ENCODE measurements at regions not wholly inside any gene's neighbourhood (a gene's known extent, or its start where the extent isn't known, plus 50 kb on each side); places are given as distances from the start of the nearest gene placed in this dataset.

GRCh38 chr1:29450591-29450990, 214.3 kb downstream of the PTPRU start:
- TF ChIP-seq, protein P1, sequence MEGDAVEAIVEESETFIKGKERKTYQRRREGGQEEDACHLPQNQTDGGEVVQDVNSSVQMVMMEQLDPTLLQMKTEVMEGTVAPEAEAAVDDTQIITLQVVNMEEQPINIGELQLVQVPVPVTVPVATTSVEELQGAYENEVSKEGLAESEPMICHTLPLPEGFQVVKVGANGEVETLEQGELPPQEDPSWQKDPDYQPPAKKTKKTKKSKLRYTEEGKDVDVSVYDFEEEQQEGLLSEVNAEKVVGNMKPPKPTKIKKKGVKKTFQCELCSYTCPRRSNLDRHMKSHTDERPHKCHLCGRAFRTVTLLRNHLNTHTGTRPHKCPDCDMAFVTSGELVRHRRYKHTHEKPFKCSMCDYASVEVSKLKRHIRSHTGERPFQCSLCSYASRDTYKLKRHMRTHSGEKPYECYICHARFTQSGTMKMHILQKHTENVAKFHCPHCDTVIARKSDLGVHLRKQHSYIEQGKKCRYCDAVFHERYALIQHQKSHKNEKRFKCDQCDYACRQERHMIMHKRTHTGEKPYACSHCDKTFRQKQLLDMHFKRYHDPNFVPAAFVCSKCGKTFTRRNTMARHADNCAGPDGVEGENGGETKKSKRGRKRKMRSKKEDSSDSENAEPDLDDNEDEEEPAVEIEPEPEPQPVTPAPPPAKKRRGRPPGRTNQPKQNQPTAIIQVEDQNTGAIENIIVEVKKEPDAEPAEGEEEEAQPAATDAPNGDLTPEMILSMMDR (optimal IDR thresholded peaks at IDR 0.05 in 1 of 3, IDR thresholded peaks at IDR 0.05 in 1 of 3, conservative IDR thresholded peaks at IDR 0.05 in 1 of 3; ENCODE audit: extremely low read depth in 1 of 3, insufficient read depth in 2 of 3, low read length in 3 of 3), result no peak
- TF ChIP-seq EZH2 (IDR thresholded peaks at IDR 0.05; ENCODE audit: low read length), result no peak

Measured in keratinocyte (primary cell).